ENCODE measurements at regions not wholly inside any gene's neighbourhood (a gene's known extent, or its start where the extent isn't known, plus 50 kb on each side); places are given as distances from the start of the nearest gene placed in this dataset.

- H3K4me1 ChIP-seq (replicated peaks; ENCODE audit: insufficient read depth): no peaks in the 10 kb centered on the region
- no peaks in the 10 kb centered on the region for H3K79me2 ChIP-seq (ENCODE audit: low read depth)
- BruUV-seq (replicated peaks): no TSS peak
- DNase-seq: no peak
- no peak overlapping the region for H3K4me3 ChIP-seq
- CTCF ChIA-PET: no interaction called here
- no peaks in the 10 kb centered on the region for H3K36me3 ChIP-seq (ENCODE audit: low read depth)
- no peaks in the 10 kb centered on the region; the same call in 1 of the 2 replicates for H3K27me3 ChIP-seq (ENCODE audit: insufficient read depth, low read depth)
- H3K4me2 ChIP-seq: no peak overlapping the region
- H3K9me2 ChIP-seq (ENCODE audit: insufficient read depth): peaks cover 4% of the 10 kb centered on the region; the same call in 1 of the 2 replicates
- TF ChIP-seq, protein P1, sequence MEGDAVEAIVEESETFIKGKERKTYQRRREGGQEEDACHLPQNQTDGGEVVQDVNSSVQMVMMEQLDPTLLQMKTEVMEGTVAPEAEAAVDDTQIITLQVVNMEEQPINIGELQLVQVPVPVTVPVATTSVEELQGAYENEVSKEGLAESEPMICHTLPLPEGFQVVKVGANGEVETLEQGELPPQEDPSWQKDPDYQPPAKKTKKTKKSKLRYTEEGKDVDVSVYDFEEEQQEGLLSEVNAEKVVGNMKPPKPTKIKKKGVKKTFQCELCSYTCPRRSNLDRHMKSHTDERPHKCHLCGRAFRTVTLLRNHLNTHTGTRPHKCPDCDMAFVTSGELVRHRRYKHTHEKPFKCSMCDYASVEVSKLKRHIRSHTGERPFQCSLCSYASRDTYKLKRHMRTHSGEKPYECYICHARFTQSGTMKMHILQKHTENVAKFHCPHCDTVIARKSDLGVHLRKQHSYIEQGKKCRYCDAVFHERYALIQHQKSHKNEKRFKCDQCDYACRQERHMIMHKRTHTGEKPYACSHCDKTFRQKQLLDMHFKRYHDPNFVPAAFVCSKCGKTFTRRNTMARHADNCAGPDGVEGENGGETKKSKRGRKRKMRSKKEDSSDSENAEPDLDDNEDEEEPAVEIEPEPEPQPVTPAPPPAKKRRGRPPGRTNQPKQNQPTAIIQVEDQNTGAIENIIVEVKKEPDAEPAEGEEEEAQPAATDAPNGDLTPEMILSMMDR (conservative IDR thresholded peaks at IDR 0.05): no peak
- no peak for TF ChIP-seq EZH2 (IDR thresholded peaks at IDR 0.05; ENCODE audit: low read depth)
- no peak overlapping the region for H3K27ac ChIP-seq
- H3K9me3 ChIP-seq (ENCODE audit: insufficient read depth, low read depth): no peaks in the 10 kb centered on the region; the same call in 1 of the 2 replicates
- POLR2A ChIA-PET (ENCODE audit: unreplicated experiment): no interaction called here
- H3F3A ChIP-seq (ENCODE audit: insufficient read depth, low read depth): no peaks in the 10 kb centered on the region
- no peak overlapping the region for H2AFZ ChIP-seq
- intact Hi-C loops (cut with micrococcal nuclease; ENCODE audit: unreplicated experiment): no loop called here
- no peaks in the 10 kb centered on the region for H4K20me1 ChIP-seq (ENCODE audit: insufficient read depth)
Measured at GRCh38 chrX:107396235-107396634, 53.2 kb upstream of the FRMPD3 start.

- Histone ChIP-seq H3K27ac (no peak overlapping the region), H3K4me1 (replicated peaks; ENCODE audit: insufficient read depth) (no peaks in the 10 kb centered on the region), H3K4me2 (no peak overlapping the region), H4K20me1 (ENCODE audit: insufficient read depth) (no peaks in the 10 kb centered on the region), H3F3A (ENCODE audit: insufficient read depth, low read depth) (no peaks in the 10 kb centered on the region), H2AFZ (no peak overlapping the region), H3K9me2 (ENCODE audit: insufficient read depth) (peaks cover 4% of the 10 kb centered on the region; the same call in 1 of the 2 replicates), H3K27me3 (ENCODE audit: insufficient read depth, low read depth) (no peaks in the 10 kb centered on the region; the same call in 1 of the 2 replicates), H3K4me3 (no peak overlapping the region), H3K9me3 (ENCODE audit: insufficient read depth, low read depth) (no peaks in the 10 kb centered on the region; the same call in 1 of the 2 replicates), H3K36me3 (ENCODE audit: low read depth) (no peaks in the 10 kb centered on the region), H3K79me2 (ENCODE audit: low read depth) (no peaks in the 10 kb centered on the region)
- intact Hi-C loops (cut with micrococcal nuclease; ENCODE audit: unreplicated experiment): no loop called here
- POLR2A ChIA-PET (ENCODE audit: unreplicated experiment): no interaction called here
- CTCF ChIA-PET: no interaction called here
- TF ChIP-seq EZH2 (IDR thresholded peaks at IDR 0.05; ENCODE audit: low read depth): no peak
- TF ChIP-seq, protein P1 (conservative IDR thresholded peaks at IDR 0.05): no peak
- BruUV-seq (replicated peaks): no TSS peak
- no peak for DNase-seq
Measured at GRCh38 chrX:107396783-107397182, 52.7 kb upstream of the FRMPD3 start.

GRCh38 chrX:107398115-107398514, 51.3 kb upstream of the FRMPD3 start:
- Histone ChIP-seq H3K4me3 (no peak overlapping the region), H3K9me3 (ENCODE audit: insufficient read depth, low read depth) (no peaks in the 10 kb centered on the region; the same call in 1 of the 2 replicates), H3F3A (ENCODE audit: insufficient read depth, low read depth) (no peaks in the 10 kb centered on the region), H3K4me1 (replicated peaks; ENCODE audit: insufficient read depth) (no peaks in the 10 kb centered on the region), H3K4me2 (no peak overlapping the region), H3K27ac (no peak overlapping the region), H3K27me3 (ENCODE audit: insufficient read depth, low read depth) (no peaks in the 10 kb centered on the region; the same call in 1 of the 2 replicates), H3K36me3 (ENCODE audit: low read depth) (no peaks in the 10 kb centered on the region), H4K20me1 (ENCODE audit: insufficient read depth) (no peaks in the 10 kb centered on the region), H2AFZ (no peak overlapping the region), H3K9me2 (ENCODE audit: insufficient read depth) (peaks cover 4% of the 10 kb centered on the region; the same call in 1 of the 2 replicates), H3K79me2 (ENCODE audit: low read depth) (no peaks in the 10 kb centered on the region)
- ChIA-PET CTCF (no interaction called here), POLR2A (ENCODE audit: unreplicated experiment) (no interaction called here)
- no peak for DNase-seq
- TF ChIP-seq EZH2 (IDR thresholded peaks at IDR 0.05; ENCODE audit: low read depth): no peak
- TF ChIP-seq, protein P1 (conservative IDR thresholded peaks at IDR 0.05): no peak
- intact Hi-C loops (cut with micrococcal nuclease; ENCODE audit: unreplicated experiment): no loop called here
- BruUV-seq (replicated peaks): no TSS peak
